Endothelial cell of umbilical vein (primary cell): ENCODE measurements at regions not wholly inside any gene's neighbourhood (a gene's known extent, or its start where the extent isn't known, plus 50 kb on each side); places are given as distances from the start of the nearest gene placed in this dataset.

Experiments used
- BruUV-seq: library from RNA; stranded (reverse); fragments of 400-500 nt; replicated peaks from 2 replicates; lab custom pipeline; 2021; lab: Mats Ljungman, UMichigan
- CTCF ChIA-PET: fragments of 300-600, 350-600 bp; sonication (Branson Sonifier 250); formaldehyde crosslinking; loops from one replicate; lab custom pipeline; 2021; ENCODE audit warnings: antibody characterized with exemption, inconsistent platforms; lab: Charles Lee
- POLR2A ChIA-PET: fragments of 300-600, 350-600 bp; sonication (Branson Sonifier 250); formaldehyde crosslinking; loops from one replicate; lab custom pipeline; 2021; ENCODE audit warnings: antibody characterized with exemption, inconsistent platforms; lab: Charles Lee
- DNase-seq: peaks from one replicate; pipeline ENCODE4 v3.0.0-alpha.2; 2011; ENCODE audit warnings: low read depth, low spot score
- FAIRE-seq: peaks from 2 replicates; lab custom pipeline; 2011; peaks lifted over from hg19 to GRCh38; lab: Jason Lieb, UNC
- H2AFZ ChIP-seq: 2 replicates; pipeline ENCODE4 v1.6.0; 2012; ENCODE audit warnings: low read depth, low read length, control low read depth, inconsistent platforms
- H3K27ac ChIP-seq: 2 replicates; pipeline ENCODE4 v1.5.1; 2011; ENCODE audit warnings: low read depth, mild to moderate bottlenecking, control low read depth, low read length, moderate library complexity; ENCODE audit not compliant: insufficient read depth
- H3K27me3 ChIP-seq, 2 experiments: 2 replicates each; pipeline versions ENCODE4 v1.6.0 to v1.6.1; 2011; ENCODE audit warnings: low read length in 2 of 2, mixed read lengths in 1 of 2; ENCODE audit not compliant: control insufficient read depth in 2 of 2, insufficient read depth in 2 of 2
- H3K36me3 ChIP-seq, 2 experiments: 2 replicates in 1 of 2; 3 replicates in 1 of 2; pipeline ENCODE4 v1.5.1; 2011; ENCODE audit warnings: low read length in 2 of 2, mild to moderate bottlenecking in 1 of 2, moderate library complexity in 1 of 2; ENCODE audit not compliant: control insufficient read depth in 2 of 2, insufficient read depth in 2 of 2; ENCODE audit errors: extremely low read depth in 1 of 2
- H3K4me1 ChIP-seq: 3 replicates; pipeline ENCODE4 v1.5.1; 2011; ENCODE audit warnings: mild to moderate bottlenecking, low read length; ENCODE audit not compliant: control insufficient read depth, insufficient read depth; ENCODE audit errors: extremely low read depth
- H3K4me2 ChIP-seq: 2 replicates; pipeline ENCODE4 v1.6.1; 2011; ENCODE audit warnings: low read length, control low read depth, mixed read lengths; ENCODE audit not compliant: insufficient read depth
- H3K4me3 ChIP-seq, 3 experiments: fragments of 200-600 bp in 1 of 3; sonication (generic), shearing (Covaris generic) in 1 of 3; replicated peaks in 1 of 3; 2 replicates each; pipeline ENCODE4 v1.5.1; 2011 to 2016; ENCODE audit warnings: control low read depth in 3 of 3, low read length in 3 of 3, mild to moderate bottlenecking in 2 of 3, inconsistent platforms in 1 of 3, low read depth in 1 of 3, moderate library complexity in 1 of 3; ENCODE audit not compliant: insufficient read depth in 1 of 3
- H3K79me2 ChIP-seq: 2 replicates; pipeline ENCODE4 v1.6.0; 2012; ENCODE audit warnings: low read length, inconsistent platforms; ENCODE audit not compliant: control insufficient read depth, insufficient read depth
- H3K9ac ChIP-seq: replicated peaks from 2 replicates; pipeline ENCODE3; 2011; ENCODE audit warnings: low read length, control low read depth; ENCODE audit not compliant: insufficient read depth; ENCODE audit errors: extremely low read depth
- H3K9me1 ChIP-seq: replicated peaks from 3 replicates; pipeline ENCODE4 v1.6.0; 2011; ENCODE audit warnings: mild to moderate bottlenecking, low read length; ENCODE audit not compliant: control insufficient read depth, insufficient read depth; ENCODE audit errors: extremely low read depth
- H3K9me3 ChIP-seq: replicated peaks from 2 replicates; pipeline ENCODE4 v1.5.1; 2012; ENCODE audit warnings: low read length, inconsistent platforms; ENCODE audit not compliant: control insufficient read depth, insufficient read depth
- H4K20me1 ChIP-seq: replicated peaks from 2 replicates; pipeline ENCODE3; 2011; ENCODE audit warnings: mild to moderate bottlenecking, low read length; ENCODE audit not compliant: control insufficient read depth, insufficient read depth; ENCODE audit errors: extremely low read depth
- CTCF ChIP-seq, 2 donors: IDR thresholded peaks; 1 replicate in 1 of 2; 2 replicates in 1 of 2; pipeline ENCODE4 v1.5.1; 2011; ENCODE audit warnings: low read length in 2 of 2, mild to moderate bottlenecking in 2 of 2, moderate library complexity in 2 of 2, control low read depth in 1 of 2, inconsistent platforms in 1 of 2, low read depth in 1 of 2; ENCODE audit not compliant: insufficient read depth in 1 of 2; ENCODE audit errors: extremely low read depth in 1 of 2
- EZH2 ChIP-seq: IDR thresholded peaks from 2 replicates; pipeline ENCODE4 v1.6.1; 2012; ENCODE audit warnings: borderline replicate concordance, low read depth, mild to moderate bottlenecking, moderate library complexity, low read length, inconsistent platforms; ENCODE audit not compliant: severe bottlenecking
- FOS ChIP-seq: IDR thresholded peaks from 2 replicates; pipeline ENCODE4 v1.6.1; 2011; ENCODE audit warnings: mild to moderate bottlenecking, low read length, moderate library complexity, borderline replicate concordance; ENCODE audit not compliant: insufficient read depth
- GATA2 ChIP-seq: IDR thresholded peaks from 2 replicates; pipeline ENCODE4 v1.7.0; 2011; ENCODE audit warnings: low read depth, mild to moderate bottlenecking, moderate library complexity, mixed read lengths, low read length; ENCODE audit not compliant: insufficient read length, insufficient read depth
- JUN ChIP-seq: IDR thresholded peaks from 2 replicates; pipeline ENCODE4 v1.6.1; 2011; ENCODE audit warnings: borderline replicate concordance, low read depth; ENCODE audit not compliant: insufficient read length, insufficient read depth
- MYC ChIP-seq: IDR thresholded peaks from one replicate; pipeline ENCODE4 v1.6.1; 2011; ENCODE audit warnings: mild to moderate bottlenecking, low read depth, low read length
- POLR2A ChIP-seq: IDR thresholded peaks from 2 replicates; pipeline ENCODE4 v1.6.1; 2012; ENCODE audit warnings: low read depth, mild to moderate bottlenecking, control low read depth, low read length
- POLR2AphosphoS5 ChIP-seq: IDR thresholded peaks from 2 replicates; pipeline ENCODE4 v1.6.1; 2012; ENCODE audit warnings: low read depth, mild to moderate bottlenecking, control low read depth, low read length, moderate library complexity; ENCODE audit not compliant: insufficient read depth
- dilution Hi-C: fragments of 300-500 bp; cut with MboI; formaldehyde crosslinking; loops from one replicate; pipeline ENCODE4 v1.15.0; 2019; ENCODE audit warnings: low sequenced_read_pairs; ENCODE audit not compliant: extremely low pct_ligation_motif_present
- intact Hi-C: fragments of 100-400 bp; cut with micrococcal nuclease; formaldehyde crosslinking; loops from one replicate; pipeline ENCODE4 v1.10.0; 2022
- TF ChIP-seq, protein P1 (sequence below): IDR thresholded peaks from 2 replicates; pipeline ENCODE4 v1.6.1; 2011; ENCODE audit not compliant: insufficient read depth, insufficient read length

- no peak for DNase-seq
- CTCF ChIA-PET, result no interaction called here
- peaks cover 4 to 7% of the 10 kb centered on the region in 2 experiments for H3K27me3 ChIP-seq
Measured at GRCh38 chr12:111152561-111152960, 216.3 kb downstream of the PHETA1 start.

More at GRCh38 chr12:111152561-111152960, 216.3 kb downstream of the PHETA1 start:
- intact Hi-C loops (no loop called here), dilution Hi-C loops (no loop called here)
- Histone ChIP-seq H3K4me3 (no peak overlapping the region), H3K9ac (no peak overlapping the region), H3K79me2 (no peaks in the 10 kb centered on the region), H3K9me1 (no peaks in the 10 kb centered on the region), H3K4me1 (no peaks in the 10 kb centered on the region), H3K27ac (no peak overlapping the region), H4K20me1 (no peaks in the 10 kb centered on the region), H3K9me3 (no peaks in the 10 kb centered on the region), H3K4me2 (no peak overlapping the region), H3K36me3 (no peaks in the 10 kb centered on the region), H2AFZ (no peak overlapping the region)
- FAIRE-seq, result no peak
- no TSS peak for BruUV-seq
- TF ChIP-seq FOS (no peak), POLR2AphosphoS5 (no peak), CTCF (IDR thresholded peaks at IDR 0.05; ENCODE audit: extremely low read depth in 1 of 2, insufficient read depth in 1 of 2, low read depth in 1 of 2, low read length in 2 of 2) (no peak), GATA2 (no peak), JUN (no peak), POLR2A (no peak), MYC (no peak), EZH2 (no peak)
- TF ChIP-seq, protein P1, sequence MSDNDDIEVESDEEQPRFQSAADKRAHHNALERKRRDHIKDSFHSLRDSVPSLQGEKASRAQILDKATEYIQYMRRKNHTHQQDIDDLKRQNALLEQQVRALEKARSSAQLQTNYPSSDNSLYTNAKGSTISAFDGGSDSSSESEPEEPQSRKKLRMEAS, result no peak
- POLR2A ChIA-PET, result no interaction called here
